ENCODE measurements at regions not wholly inside any gene's neighbourhood (a gene's known extent, or its start where the extent isn't known, plus 50 kb on each side); places are given as distances from the start of the nearest gene placed in this dataset.

DNA sequence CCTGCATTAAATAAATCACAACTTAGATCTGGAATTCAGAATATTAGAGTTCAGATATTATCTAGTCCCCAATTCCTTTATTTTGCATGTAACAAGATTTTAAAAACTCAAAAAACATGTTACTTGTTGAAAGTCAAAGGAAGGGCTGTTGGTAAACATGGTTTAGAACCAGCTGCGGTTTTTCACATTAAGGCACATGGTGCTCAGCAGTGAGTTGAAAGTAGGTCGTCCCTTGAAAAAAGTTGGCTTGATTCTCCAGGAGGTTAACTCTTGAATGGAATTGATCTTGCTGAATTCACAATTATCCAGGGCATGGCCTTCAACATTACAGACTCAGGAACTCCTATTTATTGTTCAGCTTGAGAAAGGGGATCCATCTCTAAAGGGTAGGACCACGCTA lies 277.1 kb upstream of the DUSP10 start:
- no peaks in the 10 kb centered on the region for H3K79me1 ChIP-seq (replicated peaks; ENCODE audit: low read length, poor library complexity, severe bottlenecking)
- no peak overlapping the region for H3K14ac ChIP-seq (ENCODE audit: low read length in 2 of 2)
- no peak overlapping the region for H2BK12ac ChIP-seq (ENCODE audit: low read length in 2 of 2)
- no peak overlapping the region for H3K23ac ChIP-seq (ENCODE audit: low read length in 2 of 2)
- no peak overlapping the region for H4K8ac ChIP-seq (ENCODE audit: low read length)
- no peaks in the 10 kb centered on the region for H3K36me3 ChIP-seq (ENCODE audit: control insufficient read depth in 1 of 2, insufficient read depth in 2 of 2, low read depth in 1 of 2, low read length in 2 of 2)
- 80% methylated on average over 3 of the region's 3 CpGs for WGBS
- no peak overlapping the region for H3K4me2 ChIP-seq (ENCODE audit: low read length, poor library complexity, severe bottlenecking)
- no peak overlapping the region for H2BK15ac ChIP-seq (ENCODE audit: low read depth, poor library complexity, severe bottlenecking)
- no peak overlapping the region for H3K18ac ChIP-seq (ENCODE audit: low read depth in 1 of 2, low read length in 2 of 2)
- H3K9me3 ChIP-seq (ENCODE audit: control insufficient read depth, low read length), result no peaks in the 10 kb centered on the region
- no peak overlapping the region for H3K27ac ChIP-seq (ENCODE audit: low read length, poor library complexity, severe bottlenecking)
- H2AFZ ChIP-seq (ENCODE audit: low read depth, low read length), result no peak overlapping the region
- H3K4me3 ChIP-seq (ENCODE audit: insufficient read depth in 1 of 2, low read depth in 1 of 2, low read length in 2 of 2), result no peak overlapping the region
- H4K91ac ChIP-seq (ENCODE audit: low read length), result no peak overlapping the region
- no peaks in the 10 kb centered on the region for H3K4me1 ChIP-seq (ENCODE audit: control insufficient read depth, insufficient read depth, low read depth, low read length)
- no peak overlapping the region for H2AK5ac ChIP-seq (ENCODE audit: low read length, severe bottlenecking)
- DNase-seq, result no peak
- no peak overlapping the region for H3K9ac ChIP-seq (ENCODE audit: low read length)
- no peak overlapping the region for H3K4ac ChIP-seq (ENCODE audit: low read depth in 1 of 2, low read length in 2 of 2)
- H2BK5ac ChIP-seq (ENCODE audit: low read depth, low read length, poor library complexity, severe bottlenecking), result no peak overlapping the region
- H2BK120ac ChIP-seq (ENCODE audit: low read depth, low read length), result no peak overlapping the region
- H3K27me3 ChIP-seq (ENCODE audit: control insufficient read depth in 1 of 2, insufficient read depth in 1 of 2, low read length in 2 of 2), result no peaks in the 10 kb centered on the region

DNA sequence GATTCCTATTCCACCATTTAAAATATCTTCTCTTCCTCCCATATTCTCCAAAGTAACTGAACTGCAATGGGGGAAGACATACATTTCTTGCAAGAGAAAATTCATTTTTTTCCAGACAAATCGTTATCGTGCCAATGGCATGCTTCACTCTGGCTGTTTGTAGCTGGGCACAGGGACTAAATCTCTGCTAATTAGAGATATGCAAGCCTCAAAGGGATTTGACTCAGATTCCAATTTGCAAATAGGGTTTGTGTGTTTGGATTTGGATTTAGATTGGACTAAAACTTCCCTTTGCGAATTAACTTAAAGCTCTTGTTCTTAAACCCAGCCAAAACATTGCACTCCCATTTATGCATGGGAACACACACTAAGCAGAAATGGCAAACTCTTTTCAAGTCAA lies 276.2 kb upstream of the DUSP10 start:
- WGBS, result 91% methylated on average over 2 of the region's 3 CpGs

DNA sequence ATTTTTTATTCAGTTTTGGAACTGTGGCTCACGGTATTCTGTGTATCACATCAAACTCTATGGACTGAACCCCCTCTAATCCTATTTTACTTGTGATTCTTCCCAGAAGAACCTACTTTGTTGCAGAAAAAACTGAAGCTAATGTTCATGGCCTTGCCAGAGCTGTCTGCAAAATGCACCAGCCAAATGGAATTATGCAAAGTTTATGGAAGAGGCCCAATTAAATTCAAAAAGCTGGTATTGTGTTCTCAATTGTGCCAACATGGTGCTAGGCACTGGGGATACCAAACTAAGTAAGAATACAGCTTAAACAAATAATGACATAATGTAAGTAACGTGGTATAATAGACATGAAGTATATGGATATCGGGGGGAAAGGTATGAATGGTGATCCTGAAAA lies 273.8 kb upstream of the DUSP10 start:
- H3K79me1 ChIP-seq (replicated peaks; ENCODE audit: low read length, poor library complexity, severe bottlenecking), result no peaks in the 10 kb centered on the region
- no peak overlapping the region for H3K18ac ChIP-seq (ENCODE audit: low read depth in 1 of 2, low read length in 2 of 2)
- no peaks in the 10 kb centered on the region for H3K27me3 ChIP-seq (ENCODE audit: control insufficient read depth in 1 of 2, insufficient read depth in 1 of 2, low read length in 2 of 2)
- H2BK5ac ChIP-seq (ENCODE audit: low read depth, low read length, poor library complexity, severe bottlenecking), result no peak overlapping the region
- no peak overlapping the region for H3K23ac ChIP-seq (ENCODE audit: low read length in 2 of 2)
- H2AFZ ChIP-seq (ENCODE audit: low read depth, low read length), result no peak overlapping the region
- H3K27ac ChIP-seq (ENCODE audit: low read length, poor library complexity, severe bottlenecking), result no peak overlapping the region
- H3K9me3 ChIP-seq (ENCODE audit: control insufficient read depth, low read length), result peaks cover 5% of the 10 kb centered on the region
- no peak overlapping the region for H2BK15ac ChIP-seq (ENCODE audit: low read depth, poor library complexity, severe bottlenecking)
- WGBS, result 94% methylated on average over 3 of the region's 3 CpGs
- H3K4me2 ChIP-seq (ENCODE audit: low read length, poor library complexity, severe bottlenecking), result no peak overlapping the region
- no peaks in the 10 kb centered on the region for H3K36me3 ChIP-seq (ENCODE audit: control insufficient read depth in 1 of 2, insufficient read depth in 2 of 2, low read depth in 1 of 2, low read length in 2 of 2)
- no peak overlapping the region for H3K4ac ChIP-seq (ENCODE audit: low read depth in 1 of 2, low read length in 2 of 2)
- no peaks in the 10 kb centered on the region for H3K4me1 ChIP-seq (ENCODE audit: control insufficient read depth, insufficient read depth, low read depth, low read length)
- DNase-seq, result no peak
- no peak overlapping the region for H2AK5ac ChIP-seq (ENCODE audit: low read length, severe bottlenecking)
- no peak overlapping the region for H3K14ac ChIP-seq (ENCODE audit: low read length in 2 of 2)
- H3K9ac ChIP-seq (ENCODE audit: low read length), result no peak overlapping the region
- no peak overlapping the region for H4K91ac ChIP-seq (ENCODE audit: low read length)
- H3K4me3 ChIP-seq (ENCODE audit: insufficient read depth in 1 of 2, low read depth in 1 of 2, low read length in 2 of 2), result no peak overlapping the region
- no peak overlapping the region for H2BK12ac ChIP-seq (ENCODE audit: low read length in 2 of 2)
- H4K8ac ChIP-seq (ENCODE audit: low read length), result no peak overlapping the region
- H2BK120ac ChIP-seq (ENCODE audit: low read depth, low read length), result no peak overlapping the region

More for the DNA sequence above, 276.2 kb upstream of the DUSP10 start:
- no peak overlapping the region for H3K18ac ChIP-seq (ENCODE audit: low read depth in 1 of 2, low read length in 2 of 2)
- H3K4me3 ChIP-seq (ENCODE audit: insufficient read depth in 1 of 2, low read depth in 1 of 2, low read length in 2 of 2), result no peak overlapping the region
- H2BK15ac ChIP-seq (ENCODE audit: low read depth, poor library complexity, severe bottlenecking), result no peak overlapping the region
- H3K9me3 ChIP-seq (ENCODE audit: control insufficient read depth, low read length), result no peaks in the 10 kb centered on the region
- no peak overlapping the region for H2AFZ ChIP-seq (ENCODE audit: low read depth, low read length)
- H2BK120ac ChIP-seq (ENCODE audit: low read depth, low read length), result no peak overlapping the region
- H3K4me1 ChIP-seq (ENCODE audit: control insufficient read depth, insufficient read depth, low read depth, low read length), result no peaks in the 10 kb centered on the region
- no peak overlapping the region for H3K4me2 ChIP-seq (ENCODE audit: low read length, poor library complexity, severe bottlenecking)
- no peak overlapping the region for H3K14ac ChIP-seq (ENCODE audit: low read length in 2 of 2)
- no peak overlapping the region for H3K9ac ChIP-seq (ENCODE audit: low read length)
- no peak overlapping the region for H3K23ac ChIP-seq (ENCODE audit: low read length in 2 of 2)
- no peaks in the 10 kb centered on the region for H3K27me3 ChIP-seq (ENCODE audit: control insufficient read depth in 1 of 2, insufficient read depth in 1 of 2, low read length in 2 of 2)
- no peak overlapping the region for H2BK5ac ChIP-seq (ENCODE audit: low read depth, low read length, poor library complexity, severe bottlenecking)
- no peak overlapping the region for H2AK5ac ChIP-seq (ENCODE audit: low read length, severe bottlenecking)
- H2BK12ac ChIP-seq (ENCODE audit: low read length in 2 of 2), result no peak overlapping the region
- no peak overlapping the region for H4K91ac ChIP-seq (ENCODE audit: low read length)
- H3K79me1 ChIP-seq (replicated peaks; ENCODE audit: low read length, poor library complexity, severe bottlenecking), result no peaks in the 10 kb centered on the region
- H4K8ac ChIP-seq (ENCODE audit: low read length), result no peak overlapping the region
- no peaks in the 10 kb centered on the region for H3K36me3 ChIP-seq (ENCODE audit: control insufficient read depth in 1 of 2, insufficient read depth in 2 of 2, low read depth in 1 of 2, low read length in 2 of 2)
- H3K27ac ChIP-seq (ENCODE audit: low read length, poor library complexity, severe bottlenecking), result no peak overlapping the region
- no peak overlapping the region for H3K4ac ChIP-seq (ENCODE audit: low read depth in 1 of 2, low read length in 2 of 2)
- DNase-seq, result no peak

DNA sequence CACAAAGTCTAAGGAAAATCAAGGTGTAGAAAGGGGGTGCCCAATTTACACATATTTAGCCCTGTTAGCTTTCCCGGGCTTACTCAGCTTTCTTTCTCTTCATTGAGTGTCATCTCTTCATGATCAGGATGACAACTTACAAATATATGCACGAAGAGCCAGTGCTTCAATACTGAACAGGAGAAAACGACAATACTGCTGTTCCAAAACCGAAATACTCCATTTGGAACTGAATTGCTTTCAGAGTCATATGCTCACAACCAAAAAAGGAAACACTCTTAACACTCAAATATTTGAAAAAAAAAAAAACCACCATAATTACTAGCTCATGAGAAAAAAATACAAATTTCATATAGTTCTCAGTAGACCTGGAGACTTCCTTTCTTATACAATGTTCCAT lies 272.1 kb upstream of the DUSP10 start:
- Histone ChIP-seq H3K4me2 (ENCODE audit: low read length, poor library complexity, severe bottlenecking) (no peak overlapping the region), H3K4me1 (ENCODE audit: control insufficient read depth, insufficient read depth, low read depth, low read length) (no peaks in the 10 kb centered on the region), H2AK5ac (ENCODE audit: low read length, severe bottlenecking) (no peak overlapping the region), H3K14ac (ENCODE audit: low read length in 2 of 2) (no peak overlapping the region), H4K91ac (ENCODE audit: low read length) (no peak overlapping the region), H4K8ac (ENCODE audit: low read length) (no peak overlapping the region), H2BK120ac (ENCODE audit: low read depth, low read length) (no peak overlapping the region), H3K4ac (ENCODE audit: low read depth in 1 of 2, low read length in 2 of 2) (no peak overlapping the region), H2BK15ac (ENCODE audit: low read depth, poor library complexity, severe bottlenecking) (no peak overlapping the region), H3K9ac (ENCODE audit: low read length) (no peak overlapping the region), H3K4me3 (ENCODE audit: insufficient read depth in 1 of 2, low read depth in 1 of 2, low read length in 2 of 2) (no peak overlapping the region), H3K36me3 (ENCODE audit: control insufficient read depth in 1 of 2, insufficient read depth in 2 of 2, low read depth in 1 of 2, low read length in 2 of 2) (no peaks in the 10 kb centered on the region), H2AFZ (ENCODE audit: low read depth, low read length) (no peak overlapping the region), H3K79me1 (replicated peaks; ENCODE audit: low read length, poor library complexity, severe bottlenecking) (no peaks in the 10 kb centered on the region), H3K9me3 (ENCODE audit: control insufficient read depth, low read length) (peaks cover 5% of the 10 kb centered on the region), H3K23ac (ENCODE audit: low read length in 2 of 2) (no peak overlapping the region), H3K18ac (ENCODE audit: low read depth in 1 of 2, low read length in 2 of 2) (no peak overlapping the region), H3K27me3 (ENCODE audit: control insufficient read depth in 1 of 2, insufficient read depth in 1 of 2, low read length in 2 of 2) (no peaks in the 10 kb centered on the region), H2BK12ac (ENCODE audit: low read length in 2 of 2) (no peak overlapping the region), H3K27ac (ENCODE audit: low read length, poor library complexity, severe bottlenecking) (no peak overlapping the region), H2BK5ac (ENCODE audit: low read depth, low read length, poor library complexity, severe bottlenecking) (no peak overlapping the region)
- DNase-seq, result no peak
- WGBS, result 95% methylated on average over 4 of the region's 4 CpGs

Measured in mesenchymal stem cell (in vitro differentiated cells and primary cell).